NOMO-1 treated with DMSO at 0.1 percent for 48 hours (cell line): ENCODE measurements at regions not wholly inside any gene's neighbourhood (a gene's known extent, or its start where the extent isn't known, plus 50 kb on each side); places are given as distances from the start of the nearest gene placed in this dataset.

Experiments
- DNase-seq: peaks from one replicate; lab custom pipeline; 2025; ENCODE audit not compliant: unreplicated experiment; lab: John Stamatoyannopoulos, UW

DNA sequence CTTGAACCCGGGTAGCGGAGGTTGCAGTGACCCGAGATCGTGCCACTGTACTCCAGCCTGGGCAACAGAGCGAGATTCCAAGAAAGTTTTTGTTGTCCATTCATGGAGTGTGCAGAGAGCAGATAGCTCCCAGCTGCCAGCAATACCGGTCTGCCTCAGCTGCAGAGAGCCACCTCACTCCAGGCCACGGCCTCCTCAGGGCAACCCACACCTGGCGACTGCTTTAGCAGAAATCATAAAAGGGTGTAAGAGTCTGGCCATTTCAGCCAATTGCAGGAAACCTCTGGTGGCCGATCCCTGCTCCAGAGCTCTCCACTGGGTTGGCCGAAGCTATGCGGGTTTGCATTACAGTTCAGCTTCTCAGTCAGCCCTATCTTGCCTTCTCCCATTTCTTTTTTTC lies 227.4 kb upstream of the BCOR start:
- DNase-seq, result no peak

DNA sequence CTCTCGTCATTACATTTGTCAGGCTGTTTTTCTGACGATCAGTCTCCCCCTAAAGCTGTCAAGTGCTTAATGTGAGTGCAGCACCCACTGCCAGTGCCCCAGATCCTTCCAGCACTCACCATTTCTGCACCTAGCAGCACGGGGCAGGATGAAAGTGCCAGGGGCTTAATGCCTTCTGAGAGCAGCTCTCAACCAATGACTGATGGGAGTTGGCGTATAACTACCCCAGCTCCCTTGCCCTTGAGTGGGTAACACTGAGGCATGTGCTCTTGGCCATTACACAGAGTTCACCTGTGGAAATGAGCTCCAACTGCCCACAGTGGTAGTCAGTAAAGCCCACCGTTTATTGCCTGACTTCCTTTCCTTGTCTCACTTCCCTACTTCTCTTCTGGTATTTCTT lies 226.2 kb upstream of the BCOR start:
- no peak for DNase-seq

DNA sequence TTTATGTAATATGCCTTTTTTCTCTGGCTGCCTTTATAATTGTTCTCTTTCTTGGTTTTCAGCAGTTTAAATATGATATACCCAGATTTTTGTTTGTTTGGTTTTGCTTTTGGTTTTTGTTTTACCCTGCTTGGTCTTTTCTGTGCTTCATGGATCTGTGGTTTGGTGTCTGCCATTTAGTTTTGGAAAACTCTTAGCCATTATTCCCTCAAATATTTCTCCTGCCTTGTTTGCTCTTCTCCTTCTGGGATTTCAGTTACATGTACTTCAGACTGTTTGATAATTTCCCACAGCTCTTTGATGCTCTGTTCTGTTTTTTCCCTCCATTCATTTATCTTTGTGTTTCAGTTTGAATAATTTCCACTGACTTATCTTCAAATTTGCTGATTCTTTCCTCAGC lies 223.1 kb upstream of the BCOR start:
- no peak for DNase-seq

DNA sequence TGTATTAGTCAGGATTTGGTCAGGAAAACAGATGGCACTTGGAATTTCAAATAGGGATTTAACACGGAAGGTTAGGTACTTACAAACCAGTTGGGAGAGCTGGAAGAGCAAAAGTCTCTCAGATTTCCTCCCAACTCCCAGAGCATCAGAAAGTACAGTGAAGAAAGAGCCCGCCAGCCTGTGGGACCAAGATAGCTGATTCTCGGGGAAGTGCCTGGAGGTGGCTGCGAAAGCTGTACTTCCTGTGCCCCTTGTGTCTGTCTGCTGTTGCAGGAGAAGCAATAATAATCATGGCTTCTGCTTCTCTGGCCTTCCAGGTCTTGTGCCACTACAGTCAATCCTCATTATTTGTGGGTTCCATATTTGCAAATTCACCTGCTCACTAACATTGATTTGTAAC lies 221.0 kb upstream of the BCOR start:
- no peak for DNase-seq

GRCh38 chrX:40318076-40318475 lies 220.3 kb upstream of the BCOR start:
- DNase-seq, result no peak

DNA sequence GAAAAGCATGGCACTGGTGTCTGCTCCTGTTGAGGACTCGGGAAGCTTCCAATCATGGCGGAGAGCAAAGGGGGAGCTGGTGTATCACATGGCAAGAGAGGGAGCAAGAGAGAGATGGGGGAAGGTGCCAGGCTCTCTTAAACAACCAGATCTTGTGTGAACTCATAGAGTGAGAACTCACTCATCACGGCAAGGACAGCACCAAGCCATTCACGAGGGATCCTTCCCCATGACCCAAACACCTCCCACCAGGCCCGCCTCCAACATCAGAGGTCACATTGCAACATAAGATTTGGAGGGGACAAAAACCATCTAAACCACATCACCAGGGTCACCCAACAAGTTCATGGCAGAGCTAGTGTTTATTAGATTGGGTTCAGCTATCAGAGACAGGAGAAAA lies 218.7 kb upstream of the BCOR start:
- DNase-seq, result no peak

DNA sequence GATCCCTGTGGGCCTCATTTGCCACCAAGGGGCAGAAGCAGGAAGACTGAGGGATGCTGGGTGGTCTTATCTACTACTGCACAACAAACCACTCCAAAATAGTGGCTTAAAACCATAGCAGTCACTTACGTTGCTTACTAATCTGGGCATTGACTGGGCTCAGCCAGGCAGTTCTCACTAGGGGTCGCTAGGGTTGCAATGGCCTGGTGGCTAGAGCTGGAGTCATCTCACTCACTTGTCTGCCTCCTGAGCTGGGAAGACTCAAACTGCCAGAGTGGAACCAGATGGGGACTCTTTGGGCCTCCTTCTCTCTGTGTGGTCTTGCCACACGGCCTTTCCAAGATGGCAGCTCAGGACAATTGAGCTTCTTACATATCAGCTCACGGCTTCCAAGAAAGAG lies 216.3 kb upstream of the BCOR start:
- DNase-seq, result no peak

DNA sequence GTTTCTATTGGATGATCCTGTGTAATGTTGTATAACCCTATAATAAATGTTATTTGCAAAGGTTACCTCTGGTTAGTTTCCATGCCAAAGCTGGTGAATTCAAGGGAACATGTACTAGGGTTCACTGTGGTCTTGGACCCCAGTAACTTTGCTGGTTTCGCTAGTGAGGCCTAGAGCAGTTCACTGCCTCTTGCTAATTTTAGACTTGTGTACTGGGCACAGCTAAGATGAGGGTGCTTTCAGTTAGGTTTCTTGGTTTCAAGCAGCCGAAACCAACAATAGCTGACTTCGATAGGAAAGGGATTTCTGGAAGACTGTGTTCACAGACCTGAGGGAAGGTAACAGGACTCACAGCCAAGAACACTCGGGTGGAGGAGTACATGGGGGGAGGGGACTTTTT lies 215.5 kb upstream of the BCOR start:
- DNase-seq, result no peak

DNA sequence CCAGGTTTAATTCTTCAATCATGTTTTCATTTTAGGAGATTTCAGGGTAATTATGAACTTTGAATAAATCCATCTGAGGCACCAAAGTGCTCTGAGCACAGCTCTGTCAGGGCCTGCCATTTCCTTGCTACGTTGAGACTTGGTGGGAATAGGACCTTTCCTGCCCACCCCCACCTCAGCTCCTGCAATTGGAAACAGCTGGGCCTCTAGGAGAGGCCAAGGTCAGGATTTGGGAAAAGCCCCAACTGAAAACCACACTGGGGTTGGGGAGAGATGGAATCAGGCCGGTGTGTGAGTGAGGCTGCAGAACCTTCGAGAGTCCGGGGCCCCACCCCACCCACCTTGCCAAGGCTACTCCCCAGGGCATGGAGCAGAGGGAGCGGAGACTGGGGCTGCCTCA lies 212.7 kb upstream of the BCOR start:
- no peak for DNase-seq

- no peak for DNase-seq
Measured at GRCh38 chrX:40310016-40310415, 212.3 kb upstream of the BCOR start.

DNA sequence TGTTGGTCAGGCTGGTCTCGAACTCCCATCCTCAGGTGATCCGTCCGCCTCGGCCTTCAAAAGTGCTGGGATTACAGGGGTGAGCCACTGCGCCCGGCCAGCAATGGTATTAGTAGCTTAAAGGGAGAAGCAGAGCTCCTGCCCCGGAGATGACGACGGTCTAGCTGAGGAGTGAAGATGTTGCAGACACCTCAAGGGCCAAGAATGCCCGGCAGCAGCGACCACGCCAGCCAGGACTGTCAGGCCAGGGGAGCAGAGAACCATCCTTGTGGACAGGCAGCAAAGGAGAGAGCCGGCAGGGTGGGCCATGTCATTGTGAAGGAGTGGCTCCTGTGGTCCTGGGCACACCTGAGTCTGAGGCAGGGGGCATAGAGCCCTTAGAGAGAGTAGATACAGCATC lies 210.1 kb upstream of the BCOR start:
- no peak for DNase-seq

GRCh38 chrX:40304115-40304514 lies 206.4 kb upstream of the BCOR start:
- no peak for DNase-seq

GRCh38 chrX:40303256-40304077 lies 205.7 kb upstream of the BCOR start:
- peak; percentile 53 for DNase-seq

GRCh38 chrX:40300286-40300890 lies 202.6 kb upstream of the BCOR start:
- no peak for DNase-seq

GRCh38 chrX:40299641-40300046 lies 201.9 kb upstream of the BCOR start:
- no peak for DNase-seq

- DNase-seq, result no peak
Measured at GRCh38 chrX:40298572-40299479, 201.1 kb upstream of the BCOR start.

- no peak for DNase-seq
Measured at GRCh38 chrX:40298069-40298468, 200.3 kb upstream of the BCOR start.

- DNase-seq, result no peak
Measured at GRCh38 chrX:40291553-40291952, 193.8 kb upstream of the BCOR start.

DNA sequence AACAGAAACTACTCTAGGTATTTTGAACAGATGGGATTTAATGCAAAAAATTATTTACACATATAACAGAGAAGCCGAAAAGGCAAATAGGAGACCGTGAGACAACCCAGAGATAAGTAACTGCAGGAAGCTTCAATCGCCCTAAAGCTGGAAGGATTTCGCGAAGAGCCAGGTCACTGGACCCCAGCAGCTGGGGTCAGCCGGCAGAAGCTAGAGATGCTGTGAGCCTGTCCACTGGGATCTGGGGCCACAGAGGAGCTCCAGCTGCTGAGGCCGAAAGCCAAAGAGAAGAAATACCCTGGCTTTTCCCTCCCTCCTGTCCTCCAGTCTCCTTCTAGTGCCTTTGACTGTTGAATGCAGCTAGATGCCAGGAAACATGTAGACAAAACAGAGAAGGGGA lies 192.8 kb upstream of the BCOR start:
- no peak for DNase-seq

- no peak for DNase-seq
Measured at GRCh38 chrX:40285876-40286275, 188.1 kb upstream of the BCOR start.

GRCh38 chrX:40284852-40285251 lies 187.1 kb upstream of the BCOR start:
- DNase-seq, result no peak

GRCh38 chrX:40283981-40284380 lies 186.2 kb upstream of the BCOR start:
- DNase-seq, result no peak
